Coronary artery (tissue), 2 donors: ENCODE measurements at regions not wholly inside any gene's neighbourhood (a gene's known extent, or its start where the extent isn't known, plus 50 kb on each side); places are given as distances from the start of the nearest gene placed in this dataset.
"Not testable (repeated sequence)": the region's sequence is repeated elsewhere in the genome, so short reads cannot be mapped to it uniquely, and the experiment has no call there.

ENCODE experiments used
- DNase-seq: peaks from one replicate; pipeline ENCODE4 v3.0.0-alpha.2; 2017; ENCODE audit warnings: low spot score
- H3K27ac ChIP-seq, 2 donors: fragments of 200-600 bp; sonication (generic); one replicate each; pipeline ENCODE4 v1.5.1; 2016 to 2019
- H3K4me3 ChIP-seq: fragments of 200-600 bp; sonication (generic); 2 replicates; pipeline ENCODE4 v1.5.1; 2016; ENCODE audit warnings: mild to moderate bottlenecking, moderate library complexity
- TF ChIP-seq, protein P1 (sequence below): fragments of 200-600 bp; sonication (generic); IDR thresholded peaks from one replicate; pipeline ENCODE4 v1.5.1; 2019; ENCODE audit warnings: antibody characterized with exemption

DNA sequence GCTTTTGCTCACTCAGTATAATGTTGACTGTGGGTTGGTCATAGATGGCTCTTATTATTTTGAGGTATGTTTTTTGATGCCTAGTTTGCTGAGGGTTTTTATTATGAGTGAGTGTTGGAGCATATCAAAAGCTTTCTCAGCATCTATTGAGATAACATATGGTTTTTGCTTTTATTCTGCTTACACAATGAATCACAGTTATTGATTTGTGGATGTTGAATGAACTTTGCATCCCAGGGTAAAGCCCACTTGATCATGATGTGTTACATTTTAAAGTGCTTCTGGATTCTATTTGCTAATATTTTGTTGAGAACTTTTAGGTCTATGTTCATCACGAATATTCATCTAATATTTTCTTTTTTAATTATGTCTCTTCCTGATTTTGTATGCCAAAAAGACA is 1260.3 kb downstream of the TMEM121 start:
- Histone ChIP-seq H3K27ac (no peak overlapping the region), H3K4me3 (no peak overlapping the region)
- DNase-seq: no peak
- TF ChIP-seq, protein P1, sequence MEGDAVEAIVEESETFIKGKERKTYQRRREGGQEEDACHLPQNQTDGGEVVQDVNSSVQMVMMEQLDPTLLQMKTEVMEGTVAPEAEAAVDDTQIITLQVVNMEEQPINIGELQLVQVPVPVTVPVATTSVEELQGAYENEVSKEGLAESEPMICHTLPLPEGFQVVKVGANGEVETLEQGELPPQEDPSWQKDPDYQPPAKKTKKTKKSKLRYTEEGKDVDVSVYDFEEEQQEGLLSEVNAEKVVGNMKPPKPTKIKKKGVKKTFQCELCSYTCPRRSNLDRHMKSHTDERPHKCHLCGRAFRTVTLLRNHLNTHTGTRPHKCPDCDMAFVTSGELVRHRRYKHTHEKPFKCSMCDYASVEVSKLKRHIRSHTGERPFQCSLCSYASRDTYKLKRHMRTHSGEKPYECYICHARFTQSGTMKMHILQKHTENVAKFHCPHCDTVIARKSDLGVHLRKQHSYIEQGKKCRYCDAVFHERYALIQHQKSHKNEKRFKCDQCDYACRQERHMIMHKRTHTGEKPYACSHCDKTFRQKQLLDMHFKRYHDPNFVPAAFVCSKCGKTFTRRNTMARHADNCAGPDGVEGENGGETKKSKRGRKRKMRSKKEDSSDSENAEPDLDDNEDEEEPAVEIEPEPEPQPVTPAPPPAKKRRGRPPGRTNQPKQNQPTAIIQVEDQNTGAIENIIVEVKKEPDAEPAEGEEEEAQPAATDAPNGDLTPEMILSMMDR: no peak

DNA sequence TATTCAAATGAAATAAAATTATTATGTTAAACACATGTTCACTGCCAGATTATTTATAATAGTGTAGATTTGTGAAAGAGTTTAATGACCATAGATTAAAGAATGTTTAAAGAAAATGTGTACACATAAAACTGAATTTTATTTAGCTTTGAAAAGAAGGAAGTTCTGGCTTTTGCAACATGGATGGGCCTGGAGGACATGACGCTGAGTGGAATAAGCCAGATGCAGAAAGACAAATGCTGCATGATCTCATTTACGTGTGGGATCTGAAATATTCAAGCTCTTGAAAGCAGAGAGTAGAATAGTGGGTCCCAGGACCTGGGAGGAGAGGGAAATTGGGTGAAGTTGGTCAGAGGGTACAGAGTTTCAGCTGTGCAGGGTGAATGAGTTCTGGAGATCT is 1261.2 kb downstream of the TMEM121 start:
- Histone ChIP-seq H3K27ac (no peak overlapping the region), H3K4me3 (no peak overlapping the region)
- DNase-seq: no peak
- TF ChIP-seq, protein P1: no peak

GRCh38 chr14:106788534-106788933 is 1262.2 kb downstream of the TMEM121 start:
- TF ChIP-seq, protein P1: no peak
- no peak overlapping the region for H3K4me3 ChIP-seq
- DNase-seq: no peak
- H3K27ac ChIP-seq: no peak overlapping the region

- TF ChIP-seq, protein P1: no peak
- Histone ChIP-seq H3K4me3 (no peak overlapping the region), H3K27ac (no peak overlapping the region)
- DNase-seq: no peak
Measured at GRCh38 chr14:106789318-106789717, 1262.9 kb downstream of the TMEM121 start.

- Histone ChIP-seq H3K27ac (no peak overlapping the region), H3K4me3 (no peak overlapping the region)
- DNase-seq: no peak
- TF ChIP-seq, protein P1: peak; percentile 29
Measured at GRCh38 chr14:106790189-106791036, 1264.0 kb downstream of the TMEM121 start.

- TF ChIP-seq, protein P1: no peak
- H3K27ac ChIP-seq: no peak overlapping the region
- no peak for DNase-seq
Measured at GRCh38 chr14:106792543-106792942, 1266.2 kb downstream of the TMEM121 start.

DNA sequence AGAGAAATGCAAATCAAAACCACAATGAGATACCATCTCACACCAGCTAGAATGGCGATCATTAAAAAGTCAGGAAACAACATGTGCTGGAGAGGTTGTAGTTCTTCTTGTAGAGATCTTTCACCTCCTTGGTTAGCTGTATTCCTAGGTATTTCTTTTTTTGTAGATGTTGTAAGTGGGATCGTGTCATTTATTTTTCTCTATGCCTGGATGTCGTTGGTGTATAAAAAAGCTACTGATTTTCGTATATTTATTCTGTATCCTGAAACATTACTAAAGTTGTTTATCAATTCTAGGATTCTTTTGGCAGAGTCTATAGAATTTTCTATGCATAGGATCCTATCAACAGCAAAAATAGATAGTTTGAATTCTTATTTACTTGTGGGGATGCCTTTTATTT is 1271.8 kb downstream of the TMEM121 start:
- not testable (repeated sequence) for DNase-seq, H3K4me3 ChIP-seq

More at GRCh38 chr14:106792543-106792942, 1266.2 kb downstream of the TMEM121 start:
- H3K4me3 ChIP-seq: no peak overlapping the region

More for the DNA sequence above, 1271.8 kb downstream of the TMEM121 start:
- H3K27ac ChIP-seq: not testable (repeated sequence)
